ENCODE measurements at regions not wholly inside any gene's neighbourhood (a gene's known extent, or its start where the extent isn't known, plus 50 kb on each side); places are given as distances from the start of the nearest gene placed in this dataset.

DNA sequence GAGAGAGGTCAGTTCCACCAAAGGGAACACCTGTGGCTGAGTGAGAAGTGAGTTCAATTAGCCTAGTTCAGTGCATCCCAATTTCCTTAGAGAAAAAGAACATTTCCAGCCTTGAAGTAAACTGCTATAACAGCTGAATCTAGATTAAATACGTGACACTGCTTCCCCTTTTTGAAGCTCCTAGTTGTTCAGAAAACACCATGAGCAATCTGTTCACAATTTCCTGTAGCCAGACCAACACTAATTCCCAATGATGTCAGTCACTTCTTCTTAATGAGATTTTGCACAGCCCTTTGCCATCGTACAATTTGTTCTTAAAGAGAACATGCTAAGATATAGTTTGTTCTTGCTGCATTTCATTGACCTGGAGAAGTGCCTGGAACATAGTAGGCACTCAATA lies 144.6 kb upstream of the EDNRA start (continued):
- no peak for TF ChIP-seq JUN (IDR thresholded peaks at IDR 0.05; ENCODE audit: low read depth, low read length)
- no peak for TF ChIP-seq TAF7 (optimal IDR thresholded peaks at IDR 0.05; ENCODE audit: borderline replicate concordance, low read depth, low read length)
- no peak for TF ChIP-seq BCL11A (IDR thresholded peaks at IDR 0.05; ENCODE audit: low read depth in 2 of 2, low read length in 2 of 2)
